ENCODE measurements at regions not wholly inside any gene's neighbourhood (a gene's known extent, or its start where the extent isn't known, plus 50 kb on each side); places are given as distances from the start of the nearest gene placed in this dataset.

GRCh38 chr9:7542126-7542525, 257.5 kb downstream of the DMAC1 start:
- Mint-ChIP-seq H3K27me3 (peaks cover 8% of the 10 kb centered on the region), H3K27ac (no peak overlapping the region), H3K4me3 (no peak overlapping the region), H3K9me3 (no peaks in the 10 kb centered on the region), H3K4me1 (peaks cover 4% of the 10 kb centered on the region), H3K36me3 (no peaks in the 10 kb centered on the region)
- no peak for DNase-seq

- peaks cover 20% of the 10 kb centered on the region for H3K27me3 Mint-ChIP-seq
- H3K9me3 Mint-ChIP-seq: no peaks in the 10 kb centered on the region
- no peak overlapping the region for H3K27ac Mint-ChIP-seq
- DNase-seq: peak; percentile 35
- no peaks in the 10 kb centered on the region for H3K36me3 Mint-ChIP-seq
- peaks cover 36% of the 10 kb centered on the region for H3K4me1 Mint-ChIP-seq
- no peak overlapping the region for H3K4me3 Mint-ChIP-seq
These were observed 263.2 kb downstream of the DMAC1 start for GRCh38 chr9:7536310-7536939.

- H3K4me3 Mint-ChIP-seq: no peak overlapping the region
- H3K27ac Mint-ChIP-seq: peak overlapping the region; percentile 76
- DNase-seq: peak; percentile 24
- H3K4me1 Mint-ChIP-seq: peaks cover 36% of the 10 kb centered on the region
- peaks cover 2% of the 10 kb centered on the region for H3K36me3 Mint-ChIP-seq
- H3K27me3 Mint-ChIP-seq: peaks cover 38% of the 10 kb centered on the region
- peaks cover 3% of the 10 kb centered on the region for H3K9me3 Mint-ChIP-seq
These were observed 265.2 kb downstream of the DMAC1 start for GRCh38 chr9:7534211-7534935.

GRCh38 chr9:7533376-7534090, 266.0 kb downstream of the DMAC1 start:
- no peak overlapping the region for H3K4me3 Mint-ChIP-seq
- peak; percentile 26 for DNase-seq

GRCh38 chr9:7523426-7524043, 276.0 kb downstream of the DMAC1 start:
- H3K36me3 Mint-ChIP-seq: no peaks in the 10 kb centered on the region
- no peak for DNase-seq
- H3K4me3 Mint-ChIP-seq: no peak overlapping the region
- H3K27ac Mint-ChIP-seq: no peak overlapping the region
- no peaks in the 10 kb centered on the region for H3K9me3 Mint-ChIP-seq
- no peaks in the 10 kb centered on the region for H3K4me1 Mint-ChIP-seq
- H3K27me3 Mint-ChIP-seq: peaks cover 6% of the 10 kb centered on the region

More at GRCh38 chr9:7533376-7534090, 266.0 kb downstream of the DMAC1 start:
- Mint-ChIP-seq H3K36me3 (peaks cover 2% of the 10 kb centered on the region), H3K27ac (peak overlapping the region; percentile 76), H3K4me1 (peaks cover 35% of the 10 kb centered on the region), H3K27me3 (peaks cover 42% of the 10 kb centered on the region), H3K9me3 (peaks cover 3% of the 10 kb centered on the region)

GRCh38 chr9:7520396-7520795, 279.2 kb downstream of the DMAC1 start:
- Mint-ChIP-seq H3K4me1 (no peaks in the 10 kb centered on the region), H3K27me3 (peaks cover 11% of the 10 kb centered on the region), H3K27ac (no peak overlapping the region), H3K4me3 (no peak overlapping the region), H3K36me3 (no peaks in the 10 kb centered on the region), H3K9me3 (no peaks in the 10 kb centered on the region)
- DNase-seq: no peak

- Mint-ChIP-seq H3K9me3 (no peaks in the 10 kb centered on the region), H3K4me1 (no peaks in the 10 kb centered on the region), H3K4me3 (no peak overlapping the region), H3K27me3 (peaks cover 6% of the 10 kb centered on the region), H3K36me3 (no peaks in the 10 kb centered on the region), H3K27ac (no peak overlapping the region)
- DNase-seq: no peak
These were observed 283.2 kb downstream of the DMAC1 start for GRCh38 chr9:7516376-7516775.

GRCh38 chr9:7510199-7510598, 289.4 kb downstream of the DMAC1 start:
- no peak for DNase-seq
- Mint-ChIP-seq H3K4me1 (no peaks in the 10 kb centered on the region), H3K4me3 (no peak overlapping the region), H3K27ac (no peak overlapping the region), H3K36me3 (no peaks in the 10 kb centered on the region), H3K9me3 (no peaks in the 10 kb centered on the region), H3K27me3 (no peaks in the 10 kb centered on the region)

GRCh38 chr9:7509576-7510145, 289.9 kb downstream of the DMAC1 start:
- Mint-ChIP-seq H3K4me3 (no peak overlapping the region), H3K9me3 (no peaks in the 10 kb centered on the region), H3K27me3 (no peaks in the 10 kb centered on the region)

GRCh38 chr9:7508516-7508915, 291.1 kb downstream of the DMAC1 start:
- H3K27ac Mint-ChIP-seq: no peak overlapping the region
- H3K4me1 Mint-ChIP-seq: no peaks in the 10 kb centered on the region
- no peak overlapping the region for H3K4me3 Mint-ChIP-seq
- no peaks in the 10 kb centered on the region for H3K9me3 Mint-ChIP-seq
- H3K27me3 Mint-ChIP-seq: peaks cover 3% of the 10 kb centered on the region
- no peak for DNase-seq
- H3K36me3 Mint-ChIP-seq: no peaks in the 10 kb centered on the region

More at GRCh38 chr9:7509576-7510145, 289.9 kb downstream of the DMAC1 start:
- no peaks in the 10 kb centered on the region for H3K36me3 Mint-ChIP-seq
- no peaks in the 10 kb centered on the region for H3K4me1 Mint-ChIP-seq
- no peak overlapping the region for H3K27ac Mint-ChIP-seq
- no peak for DNase-seq

- no peak overlapping the region for H3K27ac Mint-ChIP-seq
- peaks cover 3% of the 10 kb centered on the region for H3K27me3 Mint-ChIP-seq
- H3K36me3 Mint-ChIP-seq: no peaks in the 10 kb centered on the region
- H3K9me3 Mint-ChIP-seq: no peaks in the 10 kb centered on the region
- H3K4me1 Mint-ChIP-seq: no peaks in the 10 kb centered on the region
- no peak overlapping the region for H3K4me3 Mint-ChIP-seq
- DNase-seq: no peak
These were observed 291.9 kb downstream of the DMAC1 start for GRCh38 chr9:7507566-7508270.

GRCh38 chr9:7507026-7507425, 292.6 kb downstream of the DMAC1 start:
- Mint-ChIP-seq H3K27ac (no peak overlapping the region), H3K9me3 (no peaks in the 10 kb centered on the region), H3K36me3 (no peaks in the 10 kb centered on the region), H3K27me3 (peaks cover 9% of the 10 kb centered on the region), H3K4me3 (no peak overlapping the region), H3K4me1 (no peaks in the 10 kb centered on the region)
- DNase-seq: no peak

GRCh38 chr9:7500521-7500920, 299.1 kb downstream of the DMAC1 start:
- no peak for DNase-seq
- Mint-ChIP-seq H3K4me3 (no peak overlapping the region), H3K27ac (no peak overlapping the region), H3K9me3 (peaks cover 3% of the 10 kb centered on the region), H3K36me3 (no peaks in the 10 kb centered on the region), H3K4me1 (no peaks in the 10 kb centered on the region), H3K27me3 (peaks cover 19% of the 10 kb centered on the region)

- H3K4me1 Mint-ChIP-seq: no peaks in the 10 kb centered on the region
- H3K4me3 Mint-ChIP-seq: no peak overlapping the region
- H3K27me3 Mint-ChIP-seq: peaks cover 4% of the 10 kb centered on the region
- H3K27ac Mint-ChIP-seq: no peak overlapping the region
- no peaks in the 10 kb centered on the region for H3K36me3 Mint-ChIP-seq
- H3K9me3 Mint-ChIP-seq: no peaks in the 10 kb centered on the region
- no peak for DNase-seq
These were observed 307.9 kb downstream of the DMAC1 start for GRCh38 chr9:7491641-7492040.

All from activated naive CD8-positive, alpha-beta T cell treated with anti-CD3 and anti-CD28 coated beads for 36 hours (primary cell).